Liver (tissue), 8 donors: ENCODE measurements at regions not wholly inside any gene's neighbourhood (a gene's known extent, or its start where the extent isn't known, plus 50 kb on each side); places are given as distances from the start of the nearest gene placed in this dataset.

Source experiments
- DNase-seq: peaks from one replicate; pipeline ENCODE4 v3.0.0-alpha.2; 2017; ENCODE audit warnings: low spot score
- H3K27ac ChIP-seq, 2 donors: one replicate each; pipeline ENCODE4 v1.7.0; 2013; ENCODE audit warnings: inconsistent platforms in 2 of 2, low read length in 2 of 2, control low read depth in 1 of 2, low read depth in 1 of 2, mild to moderate bottlenecking in 1 of 2
- H3K27me3 ChIP-seq, 4 donors: one replicate each; pipeline versions ENCODE4 v1.6.1 to v1.7.0; 2013; ENCODE audit warnings: low read length in 3 of 4, inconsistent platforms in 1 of 4, mild to moderate bottlenecking in 1 of 4, moderate library complexity in 1 of 4; ENCODE audit not compliant: control insufficient read depth in 4 of 4, insufficient read depth in 4 of 4
- H3K36me3 ChIP-seq, 4 donors: one replicate each; pipeline versions ENCODE4 v1.6.1 to v1.7.0; 2013; ENCODE audit warnings: low read length in 3 of 4, mild to moderate bottlenecking in 3 of 4, low read depth in 1 of 4, moderate library complexity in 1 of 4; ENCODE audit not compliant: control insufficient read depth in 4 of 4, insufficient read depth in 3 of 4
- H3K4me1 ChIP-seq, 4 donors: one replicate each; pipeline versions ENCODE4 v1.6.1 to v1.7.0; 2013; ENCODE audit warnings: low read length in 3 of 4, mild to moderate bottlenecking in 3 of 4, moderate library complexity in 1 of 4; ENCODE audit not compliant: control insufficient read depth in 4 of 4, insufficient read depth in 4 of 4
- H3K4me3 ChIP-seq, 3 donors: one replicate each; pipeline versions ENCODE4 v1.6.1 to v1.7.0; 2013; ENCODE audit warnings: low read length in 3 of 3, control low read depth in 1 of 3, low read depth in 1 of 3, mild to moderate bottlenecking in 1 of 3
- H3K9ac ChIP-seq, 2 donors: one replicate each; pipeline ENCODE4 v1.7.0; 2013; ENCODE audit warnings: low read length in 2 of 2, mild to moderate bottlenecking in 2 of 2, moderate library complexity in 2 of 2, control low read depth in 1 of 2, low read depth in 1 of 2
- H3K9me3 ChIP-seq, 4 donors: one replicate each; pipeline versions ENCODE4 v1.6.1 to v1.7.0; 2013; ENCODE audit warnings: low read length in 3 of 4; ENCODE audit not compliant: control insufficient read depth in 4 of 4
- ATF3 ChIP-seq: IDR thresholded peaks from 2 replicates; pipeline ENCODE4 v1.6.1; 2016; ENCODE audit warnings: antibody characterized with exemption
- CTCF ChIP-seq: fragments of 150-350 bp; IDR thresholded peaks from 2 replicates; pipeline ENCODE4 v1.5.1; 2017; ENCODE audit warnings: improper control_type of control experiment, low read depth, low read length; ENCODE audit not compliant: missing input control
- EGR1 ChIP-seq, 2 donors: IDR thresholded peaks; 2 replicates each; pipeline ENCODE4 v1.6.1; 2016 to 2018; ENCODE audit warnings: antibody characterized with exemption in 2 of 2, low read depth in 2 of 2
- FOXA1 ChIP-seq: IDR thresholded peaks from 2 replicates; pipeline ENCODE4 v1.6.1; 2016; ENCODE audit warnings: antibody characterized with exemption
- GABPA ChIP-seq, 2 donors: IDR thresholded peaks in 1 of 2; conservative IDR thresholded peaks in 1 of 2; 2 replicates each; pipeline ENCODE4 v1.6.1; 2016; ENCODE audit warnings: antibody characterized with exemption in 2 of 2, mild to moderate bottlenecking in 1 of 2, moderate library complexity in 1 of 2
- HNF4A ChIP-seq, 2 donors: conservative IDR thresholded peaks; 2 replicates each; pipeline ENCODE4 v1.6.1; 2016; ENCODE audit warnings: antibody characterized with exemption in 2 of 2, mild to moderate bottlenecking in 2 of 2
- HNF4G ChIP-seq: IDR thresholded peaks from 2 replicates; pipeline ENCODE4 v1.6.1; 2016; ENCODE audit warnings: antibody characterized with exemption
- JUND ChIP-seq, 2 donors: IDR thresholded peaks; 2 replicates each; pipeline ENCODE4 v1.6.1; 2016; ENCODE audit warnings: antibody characterized with exemption in 2 of 2
- MAX ChIP-seq: IDR thresholded peaks from 2 replicates; pipeline ENCODE4 v1.6.1; 2016; ENCODE audit warnings: antibody characterized with exemption
- NR2F2 ChIP-seq: IDR thresholded peaks from 2 replicates; pipeline ENCODE4 v1.6.1; 2016; ENCODE audit warnings: antibody characterized with exemption
- RAD21 ChIP-seq, 2 donors: IDR thresholded peaks; 2 replicates each; pipeline ENCODE4 v1.6.1; 2016; ENCODE audit warnings: antibody characterized with exemption in 2 of 2, mild to moderate bottlenecking in 2 of 2
- REST ChIP-seq: IDR thresholded peaks from 2 replicates; pipeline ENCODE4 v1.6.1; 2016; ENCODE audit warnings: antibody characterized with exemption, mild to moderate bottlenecking
- RXRA ChIP-seq, 2 donors: IDR thresholded peaks; 2 replicates each; pipeline ENCODE4 v1.6.1; 2017 to 2018; ENCODE audit warnings: antibody characterized with exemption in 2 of 2, mild to moderate bottlenecking in 1 of 2
- SP1 ChIP-seq: IDR thresholded peaks from 2 replicates; pipeline ENCODE4 v1.6.1; 2018; ENCODE audit warnings: antibody characterized with exemption, mild to moderate bottlenecking
- TAF1 ChIP-seq: conservative IDR thresholded peaks from 2 replicates; pipeline ENCODE4 v1.6.1; 2016; ENCODE audit warnings: antibody characterized with exemption, mild to moderate bottlenecking
- YY1 ChIP-seq: IDR thresholded peaks from 2 replicates; pipeline ENCODE4 v1.6.1; 2016; ENCODE audit warnings: antibody characterized with exemption, mild to moderate bottlenecking
- ZBTB33 ChIP-seq: IDR thresholded peaks from 2 replicates; pipeline ENCODE4 v1.6.1; 2016; ENCODE audit warnings: antibody characterized with exemption
- WGBS: extraction: QIAGEN DNeasy Blood & Tissue Kit; methylation state at CpG from one replicate; pipeline ENCODE4 v1.1.7; 2013; 5-methylcytosine and 5-hydroxymethylcytosine counted together
- donor health status: healthy.
- donor health status: healthy.
- donor health status: healthy.
- donor health status: healthy.
- donor health status: healthy.

GRCh38 chr6:50270415-50270814 lies 220.7 kb upstream of the DEFB112 start:
- no peak for DNase-seq
- no peaks in the 10 kb centered on the region for H3K36me3 ChIP-seq
- no peaks in the 10 kb centered on the region for H3K27me3 ChIP-seq
- 42% methylated on average over 1 of the region's 1 CpG for WGBS
- no peak overlapping the region for H3K4me3 ChIP-seq
- H3K27ac ChIP-seq = no peak overlapping the region
- no peak for TF ChIP-seq HNF4A (conservative IDR thresholded peaks at IDR 0.05)
- TF ChIP-seq SP1 = no peak
- no peak for TF ChIP-seq HNF4G
- no peak for TF ChIP-seq EGR1 (IDR thresholded peaks at IDR 0.05; ENCODE audit: low read depth in 2 of 2)
- TF ChIP-seq JUND (IDR thresholded peaks at IDR 0.05) = no peak
- no peak for TF ChIP-seq MAX
- no peak for TF ChIP-seq CTCF
- TF ChIP-seq TAF1 = no peak
- no peak for TF ChIP-seq ZBTB33
- TF ChIP-seq GABPA (IDR thresholded peaks at IDR 0.05 in 1 of 2, conservative IDR thresholded peaks at IDR 0.05 in 1 of 2) = no peak
- no peak for TF ChIP-seq REST
- TF ChIP-seq RAD21 (IDR thresholded peaks at IDR 0.05) = no peak
- no peak for TF ChIP-seq NR2F2
- no peak for TF ChIP-seq YY1
- TF ChIP-seq ATF3 = no peak
- no peaks in the 10 kb centered on the region for H3K9me3 ChIP-seq
- no peak overlapping the region for H3K9ac ChIP-seq
- H3K4me1 ChIP-seq = no peaks in the 10 kb centered on the region

- Histone ChIP-seq H3K27me3 (no peaks in the 10 kb centered on the region), H3K4me3 (no peak overlapping the region), H3K4me1 (no peaks in the 10 kb centered on the region), H3K27ac (no peak overlapping the region), H3K9me3 (no peaks in the 10 kb centered on the region), H3K9ac (no peak overlapping the region), H3K36me3 (no peaks in the 10 kb centered on the region)
- 75% methylated on average over 2 of the region's 2 CpGs for WGBS
- TF ChIP-seq YY1 (no peak), FOXA1 (no peak), HNF4A (conservative IDR thresholded peaks at IDR 0.05) (no peak), TAF1 (no peak), ZBTB33 (no peak), RAD21 (IDR thresholded peaks at IDR 0.05) (no peak), RXRA (IDR thresholded peaks at IDR 0.05) (no peak), SP1 (no peak)
- DNase-seq = no peak
These were observed 221.5 kb upstream of the DEFB112 start for GRCh38 chr6:50271266-50271665.
